Tibial nerve (tissue), 4 donors: ENCODE measurements at regions not wholly inside any gene's neighbourhood (a gene's known extent, or its start where the extent isn't known, plus 50 kb on each side); places are given as distances from the start of the nearest gene placed in this dataset.

Source experiments
- EP300 ChIP-seq, 2 donors: sonication (generic); formaldehyde crosslinking; IDR thresholded peaks; one replicate each; pipeline ENCODE4 v1.6.1; 2017; ENCODE audit warnings: antibody characterized with exemption in 2 of 2, mild to moderate bottlenecking in 1 of 2
- POLR2A ChIP-seq, 2 donors: fragments of 450-650 bp; IDR thresholded peaks; one replicate each; pipeline ENCODE4 v1.6.1; 2017; ENCODE audit warnings: antibody characterized with exemption in 2 of 2, mild to moderate bottlenecking in 2 of 2, moderate library complexity in 2 of 2
- TF ChIP-seq, protein P1 (sequence below), 5 experiments: fragments of 200-600 bp in 3 of 5; fragments of 450-650 bp in 2 of 5; sonication (generic) in 3 of 5; IDR thresholded peaks; one replicate each; pipeline ENCODE4 v1.5.1; 2016 to 2019; ENCODE audit warnings: antibody characterized with exemption in 5 of 5, mild to moderate bottlenecking in 3 of 5, moderate library complexity in 2 of 5

DNA sequence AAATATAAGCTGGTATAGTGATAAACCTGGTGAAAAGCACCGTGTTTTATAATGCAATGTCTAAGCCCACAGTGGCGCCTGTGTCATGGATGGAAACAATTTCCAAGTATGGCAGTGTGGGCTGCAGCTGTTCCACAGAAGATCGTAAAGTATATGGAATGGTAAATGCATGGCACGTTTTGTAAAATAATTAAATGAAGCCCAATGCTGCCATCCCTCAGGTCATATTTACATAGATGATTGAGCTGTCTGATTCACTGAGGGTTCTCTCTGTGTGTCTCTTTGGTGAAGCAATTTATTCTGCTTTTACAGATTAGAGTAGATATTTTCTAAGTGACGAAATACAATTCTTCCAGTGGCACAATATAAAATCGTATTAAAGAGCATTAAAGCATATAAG, 164.8 kb downstream of the ASMT start:
- TF ChIP-seq, protein P1, sequence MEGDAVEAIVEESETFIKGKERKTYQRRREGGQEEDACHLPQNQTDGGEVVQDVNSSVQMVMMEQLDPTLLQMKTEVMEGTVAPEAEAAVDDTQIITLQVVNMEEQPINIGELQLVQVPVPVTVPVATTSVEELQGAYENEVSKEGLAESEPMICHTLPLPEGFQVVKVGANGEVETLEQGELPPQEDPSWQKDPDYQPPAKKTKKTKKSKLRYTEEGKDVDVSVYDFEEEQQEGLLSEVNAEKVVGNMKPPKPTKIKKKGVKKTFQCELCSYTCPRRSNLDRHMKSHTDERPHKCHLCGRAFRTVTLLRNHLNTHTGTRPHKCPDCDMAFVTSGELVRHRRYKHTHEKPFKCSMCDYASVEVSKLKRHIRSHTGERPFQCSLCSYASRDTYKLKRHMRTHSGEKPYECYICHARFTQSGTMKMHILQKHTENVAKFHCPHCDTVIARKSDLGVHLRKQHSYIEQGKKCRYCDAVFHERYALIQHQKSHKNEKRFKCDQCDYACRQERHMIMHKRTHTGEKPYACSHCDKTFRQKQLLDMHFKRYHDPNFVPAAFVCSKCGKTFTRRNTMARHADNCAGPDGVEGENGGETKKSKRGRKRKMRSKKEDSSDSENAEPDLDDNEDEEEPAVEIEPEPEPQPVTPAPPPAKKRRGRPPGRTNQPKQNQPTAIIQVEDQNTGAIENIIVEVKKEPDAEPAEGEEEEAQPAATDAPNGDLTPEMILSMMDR (IDR thresholded peaks at IDR 0.05), result no peak
- TF ChIP-seq EP300 (IDR thresholded peaks at IDR 0.05) (no peak), POLR2A (IDR thresholded peaks at IDR 0.05) (no peak)
